PFSK-1 (cell line): ENCODE measurements at regions not wholly inside any gene's neighbourhood (a gene's known extent, or its start where the extent isn't known, plus 50 kb on each side); places are given as distances from the start of the nearest gene placed in this dataset.

Experiments
- FOXP2 ChIP-seq: optimal IDR thresholded peaks from 2 replicates; pipeline ENCODE3; 2011; ENCODE audit warnings: borderline replicate concordance, control low read depth, inconsistent platforms; ENCODE audit not compliant: insufficient read depth; ENCODE audit errors: extremely low read length, extremely low read depth
- POLR2AphosphoS5 ChIP-seq: IDR thresholded peaks from 2 replicates; pipeline ENCODE4 v1.6.1; 2012; ENCODE audit warnings: low read depth, mild to moderate bottlenecking, control low read depth, low read length, moderate library complexity
- SIN3A ChIP-seq: IDR thresholded peaks from 2 replicates; pipeline ENCODE4 v1.6.1; 2012; ENCODE audit warnings: mild to moderate bottlenecking, low read length, moderate library complexity, borderline replicate concordance; ENCODE audit not compliant: insufficient read depth
- TAF1 ChIP-seq: IDR thresholded peaks from 2 replicates; pipeline ENCODE4 v1.6.1; 2012; ENCODE audit warnings: low read length, control low read depth, borderline replicate concordance; ENCODE audit not compliant: insufficient read depth
- TF ChIP-seq, protein P1 (sequence below), 2 experiments: IDR thresholded peaks; 2 replicates each; pipeline versions ENCODE4 v1.6.1 to v1.8.0; 2011 to 2012; ENCODE audit warnings: low read depth in 2 of 2, low read length in 2 of 2, control low read depth in 1 of 2, inconsistent platforms in 1 of 2, mild to moderate bottlenecking in 1 of 2, moderate library complexity in 1 of 2; ENCODE audit not compliant: insufficient read depth in 1 of 2

- TF ChIP-seq POLR2AphosphoS5 (no peak), TAF1 (no peak), SIN3A (no peak), FOXP2 (no peak)
- TF ChIP-seq, protein P1, sequence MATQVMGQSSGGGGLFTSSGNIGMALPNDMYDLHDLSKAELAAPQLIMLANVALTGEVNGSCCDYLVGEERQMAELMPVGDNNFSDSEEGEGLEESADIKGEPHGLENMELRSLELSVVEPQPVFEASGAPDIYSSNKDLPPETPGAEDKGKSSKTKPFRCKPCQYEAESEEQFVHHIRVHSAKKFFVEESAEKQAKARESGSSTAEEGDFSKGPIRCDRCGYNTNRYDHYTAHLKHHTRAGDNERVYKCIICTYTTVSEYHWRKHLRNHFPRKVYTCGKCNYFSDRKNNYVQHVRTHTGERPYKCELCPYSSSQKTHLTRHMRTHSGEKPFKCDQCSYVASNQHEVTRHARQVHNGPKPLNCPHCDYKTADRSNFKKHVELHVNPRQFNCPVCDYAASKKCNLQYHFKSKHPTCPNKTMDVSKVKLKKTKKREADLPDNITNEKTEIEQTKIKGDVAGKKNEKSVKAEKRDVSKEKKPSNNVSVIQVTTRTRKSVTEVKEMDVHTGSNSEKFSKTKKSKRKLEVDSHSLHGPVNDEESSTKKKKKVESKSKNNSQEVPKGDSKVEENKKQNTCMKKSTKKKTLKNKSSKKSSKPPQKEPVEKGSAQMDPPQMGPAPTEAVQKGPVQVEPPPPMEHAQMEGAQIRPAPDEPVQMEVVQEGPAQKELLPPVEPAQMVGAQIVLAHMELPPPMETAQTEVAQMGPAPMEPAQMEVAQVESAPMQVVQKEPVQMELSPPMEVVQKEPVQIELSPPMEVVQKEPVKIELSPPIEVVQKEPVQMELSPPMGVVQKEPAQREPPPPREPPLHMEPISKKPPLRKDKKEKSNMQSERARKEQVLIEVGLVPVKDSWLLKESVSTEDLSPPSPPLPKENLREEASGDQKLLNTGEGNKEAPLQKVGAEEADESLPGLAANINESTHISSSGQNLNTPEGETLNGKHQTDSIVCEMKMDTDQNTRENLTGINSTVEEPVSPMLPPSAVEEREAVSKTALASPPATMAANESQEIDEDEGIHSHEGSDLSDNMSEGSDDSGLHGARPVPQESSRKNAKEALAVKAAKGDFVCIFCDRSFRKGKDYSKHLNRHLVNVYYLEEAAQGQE (IDR thresholded peaks at IDR 0.05; ENCODE audit: insufficient read depth in 1 of 2, low read depth in 2 of 2, low read length in 2 of 2), result no peak
Observed at GRCh38 chr10:29922226-29922625, 137.2 kb downstream of the JCAD start.
